AG04449 (cell line): ENCODE measurements at regions not wholly inside any gene's neighbourhood (a gene's known extent, or its start where the extent isn't known, plus 50 kb on each side); places are given as distances from the start of the nearest gene placed in this dataset.
"Not testable (repeated sequence)": the region's sequence is repeated elsewhere in the genome, so short reads cannot be mapped to it uniquely, and the experiment has no call there.

Experiments
- CTCF ChIA-PET: fragments of 350-600 bp; formaldehyde crosslinking; extraction: SDS; loops from one replicate; lab custom pipeline; 2021; ENCODE audit warnings: antibody characterized with exemption; lab: Yijun Ruan, JAX
- POLR2A ChIA-PET: fragments of 400-600, 350-600 bp; formaldehyde crosslinking; extraction: SDS; loops from one replicate; lab custom pipeline; 2020; ENCODE audit warnings: antibody characterized with exemption, inconsistent platforms; lab: Yijun Ruan, JAX
- DNase-seq: peaks from one replicate; pipeline ENCODE4 v3.0.0-alpha.2; 2010; ENCODE audit warnings: low read depth, low spot score
- H3K4me3 ChIP-seq: 2 replicates; pipeline ENCODE4 v1.5.1; 2011; ENCODE audit warnings: low read depth, mild to moderate bottlenecking, control low read depth, low read length
- CTCF ChIP-seq: IDR thresholded peaks from one replicate; pipeline ENCODE4 v1.5.1; 2011; ENCODE audit warnings: mild to moderate bottlenecking, moderate library complexity, low read length, control low read depth, inconsistent platforms; ENCODE audit not compliant: insufficient read depth; ENCODE audit errors: missing control alignments

- TF ChIP-seq CTCF = no peak
- CTCF ChIA-PET = no interaction called here
- POLR2A ChIA-PET = no interaction called here
Measured at GRCh38 chr3:164416491-164417222, 661.6 kb downstream of the SI start.

GRCh38 chr3:164408326-164408725 lies 670.0 kb downstream of the SI start:
- no peak for TF ChIP-seq CTCF
- H3K4me3 ChIP-seq = no peak overlapping the region
- DNase-seq = no peak
- ChIA-PET CTCF (no interaction called here), POLR2A (no interaction called here)

More at GRCh38 chr3:164416491-164417222, 661.6 kb downstream of the SI start:
- H3K4me3 ChIP-seq = no peak overlapping the region
- no peak for DNase-seq

GRCh38 chr3:164407111-164407510 lies 671.2 kb downstream of the SI start:
- no peak overlapping the region for H3K4me3 ChIP-seq
- no peak for DNase-seq
- no peak for TF ChIP-seq CTCF
- CTCF ChIA-PET = no interaction called here
- POLR2A ChIA-PET = no interaction called here

GRCh38 chr3:164406281-164406680 lies 672.0 kb downstream of the SI start:
- ChIA-PET POLR2A (no interaction called here), CTCF (no interaction called here)
- no peak for DNase-seq
- H3K4me3 ChIP-seq = no peak overlapping the region
- no peak for TF ChIP-seq CTCF

GRCh38 chr3:164401923-164402322 lies 676.4 kb downstream of the SI start:
- H3K4me3 ChIP-seq = no peak overlapping the region
- TF ChIP-seq CTCF = no peak
- DNase-seq = no peak
- POLR2A ChIA-PET = no interaction called here
- CTCF ChIA-PET = no interaction called here

GRCh38 chr3:164401440-164401839 lies 676.9 kb downstream of the SI start:
- H3K4me3 ChIP-seq, DNase-seq, CTCF ChIA-PET, POLR2A ChIA-PET: not testable (repeated sequence)

GRCh38 chr3:164397462-164397861 lies 680.8 kb downstream of the SI start:
- no peak for DNase-seq
- TF ChIP-seq CTCF = no peak
- no peak overlapping the region for H3K4me3 ChIP-seq
- ChIA-PET CTCF (no interaction called here), POLR2A (no interaction called here)
